ENCODE measurements at regions not wholly inside any gene's neighbourhood (a gene's known extent, or its start where the extent isn't known, plus 50 kb on each side); places are given as distances from the start of the nearest gene placed in this dataset.

DNA sequence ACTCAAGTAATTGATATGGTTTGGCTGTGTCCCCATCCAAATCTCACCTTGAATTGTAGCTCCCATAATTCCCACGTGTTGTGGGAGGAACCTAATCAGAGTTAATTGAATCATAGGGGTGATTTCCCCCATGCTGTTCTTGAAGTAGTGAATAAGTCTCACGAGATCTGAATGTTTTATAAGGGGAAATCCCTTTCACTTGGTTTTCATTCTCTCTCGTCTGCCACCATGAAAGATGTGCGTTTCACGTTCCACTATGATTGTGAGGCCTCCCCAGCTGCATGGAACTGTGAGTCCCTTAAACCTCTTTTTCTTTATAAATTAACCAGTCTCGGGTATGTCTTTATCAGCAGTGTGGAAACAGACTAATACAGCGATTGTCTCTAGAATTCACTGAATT, 135.4 kb downstream of the BACH1 start:
- TF ChIP-seq CTCF (IDR thresholded peaks at IDR 0.05) (no peak), POLR2A (IDR thresholded peaks at IDR 0.05) (no peak)

Data from adrenal gland (tissue), 5 donors.